ENCODE measurements at regions not wholly inside any gene's neighbourhood (a gene's known extent, or its start where the extent isn't known, plus 50 kb on each side); places are given as distances from the start of the nearest gene placed in this dataset.

GRCh38 chr2:216320852-216321251 is 51.4 kb downstream of the MARCHF4 start:
- H3K9me2 ChIP-seq (replicated peaks; ENCODE audit: low read depth, low read length): no peaks in the 10 kb centered on the region
- H2AFZ ChIP-seq (ENCODE audit: low read length): no peak overlapping the region
- H3F3A ChIP-seq (ENCODE audit: low read depth): no peaks in the 10 kb centered on the region
- no peaks in the 10 kb centered on the region for H4K20me1 ChIP-seq (ENCODE audit: insufficient read depth, low read length, poor library complexity, severe bottlenecking)
- TF ChIP-seq EZH2phosphoT487 (IDR thresholded peaks at IDR 0.05; ENCODE audit: borderline replicate concordance) (no peak), CTCF (conservative IDR thresholded peaks at IDR 0.05; ENCODE audit: low read length) (no peak)
- H3K27me3 ChIP-seq (ENCODE audit: insufficient read depth, low read length, poor library complexity, severe bottlenecking): no peaks in the 10 kb centered on the region
- H3K4me3 ChIP-seq (ENCODE audit: low read length, poor library complexity, severe bottlenecking): no peak overlapping the region
- no peak overlapping the region for H3K9ac ChIP-seq (ENCODE audit: low read depth, low read length, poor library complexity, severe bottlenecking)
- no peaks in the 10 kb centered on the region for H3K79me2 ChIP-seq (ENCODE audit: insufficient read depth, low read length)
- H3K4me1 ChIP-seq (ENCODE audit: insufficient read depth, low read length, poor library complexity, severe bottlenecking): peaks cover 15% of the 10 kb centered on the region
- no peak overlapping the region for H3K4me2 ChIP-seq (ENCODE audit: low read depth, low read length, poor library complexity, severe bottlenecking)
- H3K36me3 ChIP-seq (ENCODE audit: insufficient read depth, low read length): no peaks in the 10 kb centered on the region
- no peaks in the 10 kb centered on the region for H3K9me3 ChIP-seq (ENCODE audit: insufficient read depth, low read depth, low read length)

GRCh38 chr2:216319771-216320170 is 52.5 kb downstream of the MARCHF4 start:
- no peaks in the 10 kb centered on the region for H3F3A ChIP-seq (ENCODE audit: low read depth)
- no peaks in the 10 kb centered on the region for H3K79me2 ChIP-seq (ENCODE audit: insufficient read depth, low read length)
- H3K4me3 ChIP-seq (ENCODE audit: low read length, poor library complexity, severe bottlenecking): no peak overlapping the region
- no peak overlapping the region for H3K4me2 ChIP-seq (ENCODE audit: low read depth, low read length, poor library complexity, severe bottlenecking)
- H3K9ac ChIP-seq (ENCODE audit: low read depth, low read length, poor library complexity, severe bottlenecking): no peak overlapping the region
- TF ChIP-seq EZH2phosphoT487 (IDR thresholded peaks at IDR 0.05; ENCODE audit: borderline replicate concordance): no peak
- TF ChIP-seq CTCF (conservative IDR thresholded peaks at IDR 0.05; ENCODE audit: low read length): no peak
- H3K36me3 ChIP-seq (ENCODE audit: insufficient read depth, low read length): no peaks in the 10 kb centered on the region
- no peaks in the 10 kb centered on the region for H3K9me3 ChIP-seq (ENCODE audit: insufficient read depth, low read depth, low read length)
- H2AFZ ChIP-seq (ENCODE audit: low read length): no peak overlapping the region
- H3K4me1 ChIP-seq (ENCODE audit: insufficient read depth, low read length, poor library complexity, severe bottlenecking): peaks cover 15% of the 10 kb centered on the region
- no peaks in the 10 kb centered on the region for H4K20me1 ChIP-seq (ENCODE audit: insufficient read depth, low read length, poor library complexity, severe bottlenecking)
- no peaks in the 10 kb centered on the region for H3K27me3 ChIP-seq (ENCODE audit: insufficient read depth, low read length, poor library complexity, severe bottlenecking)
- no peaks in the 10 kb centered on the region for H3K9me2 ChIP-seq (replicated peaks; ENCODE audit: low read depth, low read length)

- H3K9ac ChIP-seq (ENCODE audit: low read depth, low read length, poor library complexity, severe bottlenecking): no peak overlapping the region
- peak overlapping the region; percentile 31 for H3K4me2 ChIP-seq (ENCODE audit: low read depth, low read length, poor library complexity, severe bottlenecking)
- peaks cover 15% of the 10 kb centered on the region for H3K4me1 ChIP-seq (ENCODE audit: insufficient read depth, low read length, poor library complexity, severe bottlenecking)
- no peaks in the 10 kb centered on the region for H3K9me2 ChIP-seq (replicated peaks; ENCODE audit: low read depth, low read length)
- no peak for TF ChIP-seq EZH2phosphoT487 (IDR thresholded peaks at IDR 0.05; ENCODE audit: borderline replicate concordance)
- TF ChIP-seq CTCF (conservative IDR thresholded peaks at IDR 0.05; ENCODE audit: low read length): no peak
- H2AFZ ChIP-seq (ENCODE audit: low read length): peak overlapping the region; percentile 63; the same call in 1 of the 2 replicates
- no peaks in the 10 kb centered on the region for H4K20me1 ChIP-seq (ENCODE audit: insufficient read depth, low read length, poor library complexity, severe bottlenecking)
- H3F3A ChIP-seq (ENCODE audit: low read depth): no peaks in the 10 kb centered on the region
- no peaks in the 10 kb centered on the region for H3K79me2 ChIP-seq (ENCODE audit: insufficient read depth, low read length)
- no peaks in the 10 kb centered on the region for H3K9me3 ChIP-seq (ENCODE audit: insufficient read depth, low read depth, low read length)
- no peaks in the 10 kb centered on the region for H3K27me3 ChIP-seq (ENCODE audit: insufficient read depth, low read length, poor library complexity, severe bottlenecking)
- no peak overlapping the region for H3K4me3 ChIP-seq (ENCODE audit: low read length, poor library complexity, severe bottlenecking)
- no peaks in the 10 kb centered on the region for H3K36me3 ChIP-seq (ENCODE audit: insufficient read depth, low read length)
These were observed 53.8 kb downstream of the MARCHF4 start for GRCh38 chr2:216318521-216318874.

All from Loucy (cell line).